Liver (tissue), 3 donors: ENCODE measurements at regions not wholly inside any gene's neighbourhood (a gene's known extent, or its start where the extent isn't known, plus 50 kb on each side); places are given as distances from the start of the nearest gene placed in this dataset.

Experiments used
- CTCF ChIP-seq: fragments of 150-350 bp; IDR thresholded peaks from 2 replicates; pipeline ENCODE4 v1.5.1; 2017; ENCODE audit warnings: improper control_type of control experiment, low read depth, low read length; ENCODE audit not compliant: missing input control
- EGR1 ChIP-seq, 2 donors: IDR thresholded peaks; 2 replicates each; pipeline ENCODE4 v1.6.1; 2016 to 2018; ENCODE audit warnings: antibody characterized with exemption in 2 of 2, low read depth in 2 of 2
- FOXA1 ChIP-seq: IDR thresholded peaks from 2 replicates; pipeline ENCODE4 v1.6.1; 2016; ENCODE audit warnings: antibody characterized with exemption
- MAX ChIP-seq: IDR thresholded peaks from 2 replicates; pipeline ENCODE4 v1.6.1; 2016; ENCODE audit warnings: antibody characterized with exemption
- TAF1 ChIP-seq: conservative IDR thresholded peaks from 2 replicates; pipeline ENCODE4 v1.6.1; 2016; ENCODE audit warnings: antibody characterized with exemption, mild to moderate bottlenecking
- donor health status: healthy.
- donor health status: healthy.

- TF ChIP-seq MAX (no peak), CTCF (no peak), TAF1 (no peak), EGR1 (IDR thresholded peaks at IDR 0.05; ENCODE audit: low read depth in 2 of 2) (no peak), FOXA1 (no peak)
Observed at GRCh38 chr16:65919986-65920376, 446.5 kb upstream of the CDH5 start.
